ENCODE measurements at regions not wholly inside any gene's neighbourhood (a gene's known extent, or its start where the extent isn't known, plus 50 kb on each side); places are given as distances from the start of the nearest gene placed in this dataset.

DNA sequence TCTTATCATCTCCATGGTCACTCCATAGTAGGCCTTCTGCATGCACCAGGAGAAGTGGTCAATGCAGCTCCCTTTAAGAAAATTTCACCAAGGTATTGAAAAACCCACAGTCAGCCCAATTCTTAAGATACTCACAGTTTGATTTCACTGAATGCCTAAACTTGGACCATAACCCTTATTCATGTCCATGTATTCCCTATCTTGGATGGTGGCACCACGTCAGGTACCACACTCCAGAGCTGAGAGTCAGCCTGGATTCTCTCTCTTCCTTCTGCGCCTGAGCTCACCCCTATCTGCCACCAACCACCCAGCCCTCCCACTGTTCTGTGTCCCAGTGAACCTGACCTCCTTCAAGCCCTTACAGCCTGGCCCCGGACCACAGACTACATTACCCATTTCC is 183.2 kb upstream of the NR2F2 start:
- TF ChIP-seq, protein P1, sequence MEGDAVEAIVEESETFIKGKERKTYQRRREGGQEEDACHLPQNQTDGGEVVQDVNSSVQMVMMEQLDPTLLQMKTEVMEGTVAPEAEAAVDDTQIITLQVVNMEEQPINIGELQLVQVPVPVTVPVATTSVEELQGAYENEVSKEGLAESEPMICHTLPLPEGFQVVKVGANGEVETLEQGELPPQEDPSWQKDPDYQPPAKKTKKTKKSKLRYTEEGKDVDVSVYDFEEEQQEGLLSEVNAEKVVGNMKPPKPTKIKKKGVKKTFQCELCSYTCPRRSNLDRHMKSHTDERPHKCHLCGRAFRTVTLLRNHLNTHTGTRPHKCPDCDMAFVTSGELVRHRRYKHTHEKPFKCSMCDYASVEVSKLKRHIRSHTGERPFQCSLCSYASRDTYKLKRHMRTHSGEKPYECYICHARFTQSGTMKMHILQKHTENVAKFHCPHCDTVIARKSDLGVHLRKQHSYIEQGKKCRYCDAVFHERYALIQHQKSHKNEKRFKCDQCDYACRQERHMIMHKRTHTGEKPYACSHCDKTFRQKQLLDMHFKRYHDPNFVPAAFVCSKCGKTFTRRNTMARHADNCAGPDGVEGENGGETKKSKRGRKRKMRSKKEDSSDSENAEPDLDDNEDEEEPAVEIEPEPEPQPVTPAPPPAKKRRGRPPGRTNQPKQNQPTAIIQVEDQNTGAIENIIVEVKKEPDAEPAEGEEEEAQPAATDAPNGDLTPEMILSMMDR (IDR thresholded peaks at IDR 0.05), result no peak
- no peak for TF ChIP-seq POLR2A (IDR thresholded peaks at IDR 0.05)

Data from uterus (tissue), 2 donors.